C1 segment of cervical spinal cord (tissue), 14 donors: ENCODE measurements at regions not wholly inside any gene's neighbourhood (a gene's known extent, or its start where the extent isn't known, plus 50 kb on each side); places are given as distances from the start of the nearest gene placed in this dataset.

Experiments used
- DNase-seq, 14 donors: peaks; one replicate each; lab custom pipeline; 2025; lab: John Stamatoyannopoulos, UW

DNA sequence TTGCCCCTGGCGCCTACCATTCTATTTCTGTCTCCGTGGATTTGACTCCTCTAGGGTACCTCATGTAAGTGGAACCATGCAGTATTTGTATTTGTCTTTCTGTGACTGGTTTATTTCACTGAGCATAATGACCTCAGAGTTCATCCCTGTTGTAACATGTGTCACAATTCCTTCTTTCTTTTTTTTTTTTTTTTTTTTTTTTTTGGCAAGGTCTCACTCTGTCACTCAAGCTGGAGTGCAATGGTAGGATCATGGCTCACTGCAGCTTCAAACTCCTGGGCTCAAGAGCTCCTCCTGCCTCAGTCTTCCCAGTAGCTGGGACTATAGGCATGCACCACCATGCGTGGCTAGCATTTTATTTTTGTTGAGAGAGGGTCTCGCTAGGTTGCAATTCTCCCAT is 74.0 kb upstream of the SEPTIN5 start:
- no peak for DNase-seq

GRCh38 chr22:19641254-19641982 is 72.9 kb upstream of the SEPTIN5 start:
- no peak for DNase-seq

GRCh38 chr22:19641983-19642451 is 72.3 kb upstream of the SEPTIN5 start:
- no peak for DNase-seq

DNA sequence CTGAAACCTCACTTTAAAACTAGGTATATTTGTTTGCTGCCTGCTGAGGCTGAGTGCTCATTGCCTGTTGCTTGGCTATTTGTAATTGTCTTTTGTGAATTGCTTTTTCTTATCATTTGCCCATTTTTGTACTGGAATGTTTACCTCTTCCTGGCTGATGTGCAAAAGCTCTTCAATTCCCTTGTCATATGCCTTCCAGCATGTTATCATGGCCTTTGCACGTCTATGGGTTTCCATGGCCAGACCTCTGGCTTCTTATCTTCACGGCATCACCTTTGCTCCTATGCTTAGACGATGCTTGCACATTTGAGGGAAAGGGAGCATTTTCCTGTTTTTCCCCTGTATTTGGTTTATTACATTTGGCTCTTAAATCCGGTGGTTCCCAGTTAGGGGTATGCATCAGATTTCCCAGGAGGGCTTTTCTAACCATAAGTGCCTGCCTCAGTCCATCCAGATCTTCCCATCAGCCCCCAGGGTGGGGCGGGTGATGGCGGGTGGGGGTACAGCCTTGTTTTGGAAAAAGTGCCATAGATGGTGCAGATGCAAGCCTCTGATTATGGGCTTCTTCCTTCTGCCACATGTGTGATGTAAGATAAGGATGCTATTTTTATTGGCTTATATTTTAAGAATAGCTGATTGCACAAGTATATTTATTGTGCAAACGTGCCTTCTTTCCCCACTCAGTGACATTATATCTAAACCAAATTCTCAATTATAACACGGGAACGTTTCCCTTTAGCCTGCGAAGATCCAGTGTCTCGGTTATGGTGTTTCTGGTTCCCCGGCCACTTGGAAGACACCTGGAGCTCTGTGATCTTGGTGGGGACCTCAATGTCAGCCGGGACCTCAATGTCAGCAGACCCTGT is 70.6 kb upstream of the SEPTIN5 start:
- no peak for DNase-seq

DNA sequence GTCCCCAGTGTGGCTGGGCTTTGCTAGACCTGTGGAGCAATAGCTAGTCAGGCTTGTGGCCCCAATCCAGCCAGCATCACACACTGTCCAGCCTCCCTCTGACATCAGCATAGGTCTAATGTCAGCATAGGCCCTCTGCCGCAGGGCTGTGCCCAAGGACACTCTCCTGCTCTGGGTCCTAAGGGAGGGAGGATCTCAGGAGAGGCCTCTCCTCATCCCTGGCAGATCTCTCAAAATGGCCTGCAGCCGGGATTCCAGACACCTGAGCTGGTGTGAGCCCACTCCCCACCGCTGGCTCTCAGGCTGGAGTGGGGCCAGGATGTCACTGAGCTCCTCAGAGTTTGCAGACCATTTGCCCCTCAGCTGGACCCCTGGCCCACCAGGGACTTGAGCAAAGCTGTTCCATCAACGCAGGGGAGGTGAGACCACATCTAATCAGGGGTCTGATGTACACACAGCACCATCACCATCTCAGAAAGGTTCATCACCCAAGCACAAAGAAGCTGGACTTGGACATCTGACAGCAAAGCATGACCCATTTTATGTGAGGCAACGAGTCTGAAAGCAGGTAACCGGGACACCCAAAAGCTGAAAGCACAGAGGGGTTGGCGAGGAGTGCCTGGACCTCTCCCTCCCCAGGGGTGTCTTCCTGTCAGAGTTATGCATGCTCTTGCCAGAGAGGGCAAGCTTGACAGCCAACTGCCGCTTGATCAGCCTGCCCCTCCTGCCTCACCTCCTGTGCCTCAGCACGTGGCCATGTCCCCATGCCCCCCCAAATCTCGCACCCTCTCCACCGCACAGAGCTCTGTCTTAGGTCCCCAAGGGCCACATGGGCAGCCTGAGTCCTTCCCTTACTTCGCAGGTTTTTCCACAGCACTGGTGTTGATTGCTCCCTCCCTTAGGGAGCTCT is 69.7 kb upstream of the SEPTIN5 start:
- DNase-seq: no peak

- DNase-seq: no peak
These were observed 68.9 kb upstream of the SEPTIN5 start for GRCh38 chr22:19645391-19645790.

DNA sequence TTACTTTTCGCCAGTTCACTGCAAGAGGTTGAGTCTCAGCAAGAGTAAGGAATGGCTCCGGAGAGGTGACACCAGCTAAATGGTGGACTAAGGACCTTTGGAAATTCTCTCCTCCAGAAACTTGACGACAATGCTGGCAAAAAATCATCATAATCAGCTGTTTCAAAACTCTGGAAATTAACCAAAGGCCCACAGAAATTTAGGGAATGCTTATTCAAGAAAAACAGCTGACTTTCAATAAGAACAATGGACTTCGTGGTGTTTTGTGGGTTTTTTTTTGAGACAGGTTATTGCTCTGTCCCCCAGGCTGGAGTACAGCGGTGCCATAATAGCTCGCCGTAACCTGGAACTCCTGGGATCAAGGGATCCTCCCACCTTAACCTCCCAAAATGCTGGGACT is 68.4 kb upstream of the SEPTIN5 start:
- no peak for DNase-seq

DNA sequence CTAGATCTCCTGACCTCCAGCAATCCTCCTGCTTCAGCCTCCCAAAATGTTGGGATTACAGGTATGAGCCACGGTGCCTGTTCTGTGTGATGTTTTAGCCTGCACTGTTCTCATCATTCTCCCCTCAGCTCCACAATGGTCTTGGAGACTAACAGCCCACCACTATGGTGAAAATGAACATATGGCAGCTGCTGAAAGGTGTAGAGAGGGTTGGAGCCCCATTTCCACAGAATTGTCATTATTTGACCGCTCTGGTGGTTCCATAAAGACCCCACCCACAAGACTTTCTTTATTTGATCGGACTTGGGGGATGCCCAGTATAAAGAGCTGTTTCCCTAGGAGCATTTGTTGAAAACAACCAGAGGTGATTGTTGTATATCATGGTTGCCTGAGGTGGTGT is 67.9 kb upstream of the SEPTIN5 start:
- no peak for DNase-seq

DNA sequence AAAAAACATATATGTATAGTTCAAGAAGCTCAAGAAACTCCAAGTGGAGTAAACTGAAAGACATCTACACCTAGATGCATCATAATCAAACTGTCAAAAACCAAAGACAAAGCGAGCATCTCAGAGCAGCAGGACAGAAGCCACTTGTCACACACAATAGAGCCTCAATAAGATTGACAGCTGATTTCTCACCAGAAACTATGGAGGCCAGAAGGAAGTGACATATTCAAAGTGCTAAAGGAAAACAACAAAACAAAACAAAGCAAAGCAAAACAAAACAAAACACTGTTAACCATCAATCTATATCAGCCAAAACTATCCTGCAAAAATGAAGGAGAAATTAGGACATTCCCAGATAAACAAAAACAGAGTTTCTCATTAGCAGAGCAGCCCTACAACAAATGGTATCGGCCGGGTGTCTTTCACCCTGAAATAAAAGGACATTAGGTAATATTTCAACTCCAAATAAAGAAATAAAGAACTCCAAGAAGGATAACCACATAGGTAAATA is 65.8 kb upstream of the SEPTIN5 start:
- no peak for DNase-seq

GRCh38 chr22:19652316-19652715 is 62.0 kb upstream of the SEPTIN5 start:
- DNase-seq: no peak

DNA sequence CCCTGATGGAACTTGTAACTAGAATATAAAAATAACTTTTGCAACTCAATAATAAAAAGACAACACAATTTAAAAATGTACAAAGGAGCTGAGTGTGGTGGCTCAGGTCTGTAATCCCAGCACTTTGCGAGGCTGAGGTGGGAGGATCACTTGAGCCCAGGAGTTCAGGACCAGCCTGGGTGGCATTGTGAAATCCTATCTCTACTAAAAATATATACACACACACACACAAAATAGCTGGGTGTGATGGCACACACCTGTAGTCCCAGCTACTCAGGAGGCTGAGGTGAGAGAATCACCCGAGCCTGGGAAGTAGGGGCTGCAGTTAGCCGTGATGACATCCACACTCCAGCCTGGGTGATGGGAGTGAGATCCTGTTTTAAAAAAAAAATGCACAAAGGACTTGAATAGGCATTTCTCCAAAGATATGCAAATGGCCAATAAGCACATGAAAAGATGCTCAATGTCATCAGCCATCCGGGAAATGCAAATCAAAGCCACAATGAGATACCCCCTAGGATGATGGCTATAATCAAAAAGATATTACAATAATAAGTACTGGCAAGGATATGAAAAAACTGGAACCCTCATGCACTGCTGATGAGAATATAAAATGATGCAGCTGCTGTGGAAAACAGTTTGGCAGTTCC is 59.8 kb upstream of the SEPTIN5 start:
- DNase-seq: no peak

DNA sequence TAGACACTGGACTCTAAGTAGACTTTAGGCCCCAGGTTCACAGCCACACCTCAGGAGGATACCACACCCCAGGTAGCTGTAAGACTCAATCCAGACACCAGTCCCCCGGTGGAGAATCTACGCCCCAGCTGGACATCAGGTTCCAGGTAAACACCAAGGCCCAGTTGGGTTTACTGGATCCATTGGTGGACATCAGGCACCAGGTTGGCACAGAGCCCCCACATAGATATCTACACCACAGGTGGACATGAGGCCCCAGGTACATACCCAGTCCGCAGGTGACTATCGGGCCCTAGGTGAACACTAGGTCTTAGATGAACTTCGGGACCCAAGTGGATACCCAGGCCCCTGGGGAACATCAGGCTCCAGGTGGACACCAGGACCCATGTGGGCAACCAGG is 58.9 kb upstream of the SEPTIN5 start:
- no peak for DNase-seq

DNA sequence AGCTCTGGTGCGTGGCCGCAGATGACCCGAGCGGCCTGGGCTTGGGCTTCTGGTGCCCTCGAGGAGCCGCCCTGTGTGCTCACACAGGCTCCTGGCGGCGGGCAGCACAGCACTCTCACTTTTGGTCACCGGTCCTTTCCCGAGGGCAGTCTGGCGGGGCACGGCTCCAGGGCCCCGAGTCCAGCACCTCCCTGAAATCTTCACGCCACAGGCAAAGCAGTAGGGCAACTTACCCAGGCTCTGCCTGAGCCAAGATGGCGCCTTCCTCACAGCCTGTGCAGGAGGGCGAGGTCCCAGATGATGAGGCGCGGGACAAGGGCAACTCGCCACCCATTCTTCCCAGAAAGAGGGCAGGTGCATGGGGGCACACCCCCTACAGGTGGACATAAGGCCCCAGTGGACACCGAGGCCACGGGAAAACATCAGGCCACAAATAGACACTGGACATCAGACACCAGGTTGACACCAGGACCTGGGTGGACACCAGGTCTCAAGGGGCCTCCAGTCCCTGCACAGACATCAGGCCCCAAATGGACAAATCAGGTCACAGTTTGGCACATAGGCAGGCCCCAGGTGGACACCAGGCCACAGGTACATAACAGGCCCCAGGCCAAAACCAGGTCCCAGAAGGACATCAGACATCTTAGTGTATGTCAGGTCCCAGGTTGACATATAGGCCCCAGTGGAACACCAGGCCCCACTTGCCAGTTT is 57.6 kb upstream of the SEPTIN5 start:
- no peak for DNase-seq

GRCh38 chr22:19657252-19658056 is 56.8 kb upstream of the SEPTIN5 start:
- no peak for DNase-seq

DNA sequence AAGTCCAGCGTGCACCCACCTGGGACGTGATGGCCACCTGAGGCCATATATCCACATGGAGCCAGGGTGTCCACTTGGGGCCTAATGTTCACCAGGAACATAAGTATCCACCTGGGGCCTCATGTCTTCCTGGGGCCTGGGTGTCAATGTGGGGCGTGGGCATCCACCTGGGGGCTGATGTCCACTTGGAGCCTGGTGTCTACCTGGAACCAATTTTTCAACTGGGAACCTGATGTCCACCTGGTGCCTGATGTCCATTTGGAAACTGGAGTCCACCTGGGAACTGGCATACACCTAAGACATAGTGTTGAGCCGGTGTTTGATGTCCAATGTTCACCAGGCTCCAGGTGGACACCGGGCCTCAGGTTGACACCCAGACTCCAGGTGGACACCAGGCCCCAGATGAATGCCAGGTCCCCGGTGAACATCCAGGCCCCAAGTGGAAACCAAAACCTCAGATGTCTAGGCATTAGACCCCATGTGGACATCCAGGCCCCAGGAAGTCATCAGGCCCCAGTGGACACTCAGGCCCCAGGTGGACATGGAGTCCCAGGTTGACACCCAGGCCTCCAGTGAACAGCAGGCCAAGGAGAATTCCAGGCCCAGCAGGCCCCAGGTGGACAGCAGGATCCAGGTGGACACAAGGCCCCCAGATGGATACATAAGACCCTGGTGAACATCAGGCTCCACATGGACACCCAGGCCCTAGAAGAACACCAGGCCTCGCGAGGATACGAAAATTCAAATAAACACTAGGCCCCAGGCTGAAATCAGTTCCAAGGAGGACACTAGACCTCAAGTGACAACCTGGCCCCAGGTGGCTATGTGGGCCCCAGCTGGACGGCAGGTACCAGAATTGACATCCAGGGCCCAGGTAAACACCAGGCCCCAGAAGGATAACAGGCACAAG is 56.0 kb upstream of the SEPTIN5 start:
- no peak for DNase-seq

- no peak for DNase-seq
These were observed 55.1 kb upstream of the SEPTIN5 start for GRCh38 chr22:19658967-19659804.

GRCh38 chr22:19659805-19660345 is 54.4 kb upstream of the SEPTIN5 start:
- DNase-seq: no peak
